ENCODE measurements at regions not wholly inside any gene's neighbourhood (a gene's known extent, or its start where the extent isn't known, plus 50 kb on each side); places are given as distances from the start of the nearest gene placed in this dataset.
"Not testable (repeated sequence)": the region's sequence is repeated elsewhere in the genome, so short reads cannot be mapped to it uniquely, and the experiment has no call there.

DNA sequence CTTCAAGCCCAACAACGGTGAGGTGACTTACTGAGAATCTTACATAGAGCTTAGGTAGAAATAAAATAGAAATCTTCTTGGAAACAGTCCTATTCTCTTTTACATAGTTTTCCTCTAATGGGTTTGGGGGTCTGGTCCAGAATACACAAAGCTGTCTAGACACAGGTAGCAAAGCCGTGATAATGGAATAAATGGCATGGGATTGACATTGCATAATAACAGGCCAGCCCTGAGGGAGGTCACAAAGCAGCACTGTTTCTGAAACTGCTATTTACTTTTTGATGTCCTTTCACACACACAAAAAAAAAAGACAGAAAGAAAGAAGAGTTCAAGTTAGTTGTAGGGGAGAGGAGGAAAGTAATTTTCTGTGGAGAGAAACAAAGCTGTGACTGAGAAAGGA, 364.8 kb upstream of the SORCS1 start:
- DNase-seq: no peak
- Histone ChIP-seq H3K9me3 (no peaks in the 10 kb centered on the region), H3K27me3 (no peaks in the 10 kb centered on the region), H3K27ac (no peak overlapping the region), H3K4me1 (no peaks in the 10 kb centered on the region), H3K4me3 (no peak overlapping the region), H3K36me3 (no peaks in the 10 kb centered on the region)
- ATAC-seq (ENCODE audit: low FRiP score in 2 of 2): no peak
- no peak for TF ChIP-seq EP300 (IDR thresholded peaks at IDR 0.05)
- TF ChIP-seq, protein P1, sequence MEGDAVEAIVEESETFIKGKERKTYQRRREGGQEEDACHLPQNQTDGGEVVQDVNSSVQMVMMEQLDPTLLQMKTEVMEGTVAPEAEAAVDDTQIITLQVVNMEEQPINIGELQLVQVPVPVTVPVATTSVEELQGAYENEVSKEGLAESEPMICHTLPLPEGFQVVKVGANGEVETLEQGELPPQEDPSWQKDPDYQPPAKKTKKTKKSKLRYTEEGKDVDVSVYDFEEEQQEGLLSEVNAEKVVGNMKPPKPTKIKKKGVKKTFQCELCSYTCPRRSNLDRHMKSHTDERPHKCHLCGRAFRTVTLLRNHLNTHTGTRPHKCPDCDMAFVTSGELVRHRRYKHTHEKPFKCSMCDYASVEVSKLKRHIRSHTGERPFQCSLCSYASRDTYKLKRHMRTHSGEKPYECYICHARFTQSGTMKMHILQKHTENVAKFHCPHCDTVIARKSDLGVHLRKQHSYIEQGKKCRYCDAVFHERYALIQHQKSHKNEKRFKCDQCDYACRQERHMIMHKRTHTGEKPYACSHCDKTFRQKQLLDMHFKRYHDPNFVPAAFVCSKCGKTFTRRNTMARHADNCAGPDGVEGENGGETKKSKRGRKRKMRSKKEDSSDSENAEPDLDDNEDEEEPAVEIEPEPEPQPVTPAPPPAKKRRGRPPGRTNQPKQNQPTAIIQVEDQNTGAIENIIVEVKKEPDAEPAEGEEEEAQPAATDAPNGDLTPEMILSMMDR (IDR thresholded peaks at IDR 0.05): no peak
- TF ChIP-seq POLR2A (IDR thresholded peaks at IDR 0.05): no peak
- WGBS, 2 donors: 79 to 86% methylated on average over 2 of the region's 2 CpGs

DNA sequence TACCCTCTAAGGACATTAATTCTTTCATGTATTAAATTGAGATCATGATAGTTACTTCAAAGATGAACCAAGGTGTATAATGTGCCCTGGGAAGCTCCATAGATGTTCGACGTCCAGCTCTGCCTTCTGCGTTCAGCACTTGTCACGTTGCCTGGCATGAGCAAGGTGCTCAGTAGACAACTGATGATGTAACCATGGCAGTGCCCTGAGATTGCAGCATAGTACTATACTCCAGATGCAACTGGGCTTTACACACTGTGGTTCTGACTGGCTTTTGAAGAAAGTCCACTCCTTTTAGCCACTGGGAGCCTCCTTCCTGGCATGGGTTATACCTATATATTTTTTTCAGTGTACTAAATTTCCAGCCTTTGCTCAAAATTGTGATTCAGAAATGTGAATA, 355.8 kb upstream of the SORCS1 start:
- 87 to 92% methylated on average over 4 of the region's 4 CpGs for WGBS, 2 donors
- Histone ChIP-seq H3K4me1 (no peaks in the 10 kb centered on the region), H3K27me3 (no peaks in the 10 kb centered on the region), H3K27ac (no peak overlapping the region), H3K4me3 (no peak overlapping the region), H3K36me3 (no peaks in the 10 kb centered on the region), H3K9me3 (no peaks in the 10 kb centered on the region)
- no peak for TF ChIP-seq POLR2A (IDR thresholded peaks at IDR 0.05)
- TF ChIP-seq, protein P1 (IDR thresholded peaks at IDR 0.05): no peak
- no peak for TF ChIP-seq POLR2AphosphoS5 (IDR thresholded peaks at IDR 0.05)
- TF ChIP-seq EP300 (IDR thresholded peaks at IDR 0.05): no peak
- ATAC-seq (ENCODE audit: low FRiP score in 2 of 2): no peak
- DNase-seq: no peak

DNA sequence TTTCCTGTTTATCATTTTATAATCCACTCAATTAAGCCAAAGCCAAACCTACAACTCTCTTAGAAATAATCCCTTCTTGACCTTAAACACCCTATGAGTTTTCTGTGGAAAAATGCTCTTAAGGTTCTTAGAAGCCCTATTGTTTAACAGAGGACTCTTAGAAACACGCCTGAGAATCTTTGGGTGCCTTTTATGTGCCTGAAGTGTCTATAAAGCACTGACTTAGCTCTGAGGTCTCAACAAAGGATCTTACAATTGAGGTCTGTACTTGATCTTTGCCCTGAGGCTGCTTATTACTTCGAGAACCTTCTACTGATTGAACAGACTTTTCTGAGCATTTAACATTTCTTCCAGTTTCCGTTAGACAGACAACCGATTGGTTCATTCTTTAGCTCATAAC, 353.3 kb upstream of the SORCS1 start:
- no peak overlapping the region for H3K27ac ChIP-seq
- 62 to 67% methylated on average over 4 of the region's 4 CpGs for WGBS, 2 donors
- no peaks in the 10 kb centered on the region for H3K9me3 ChIP-seq
- TF ChIP-seq POLR2A (IDR thresholded peaks at IDR 0.05): no peak
- TF ChIP-seq, protein P1 (IDR thresholded peaks at IDR 0.05): no peak
- no peak for TF ChIP-seq POLR2AphosphoS5 (IDR thresholded peaks at IDR 0.05)
- no peak for TF ChIP-seq EP300 (IDR thresholded peaks at IDR 0.05)
- ATAC-seq (ENCODE audit: low FRiP score in 2 of 2) (no peak), DNase-seq (no peak)
- H3K4me3 ChIP-seq: no peak overlapping the region
- H3K36me3 ChIP-seq: no peaks in the 10 kb centered on the region
- H3K4me1 ChIP-seq: no peaks in the 10 kb centered on the region
- no peaks in the 10 kb centered on the region for H3K27me3 ChIP-seq

DNA sequence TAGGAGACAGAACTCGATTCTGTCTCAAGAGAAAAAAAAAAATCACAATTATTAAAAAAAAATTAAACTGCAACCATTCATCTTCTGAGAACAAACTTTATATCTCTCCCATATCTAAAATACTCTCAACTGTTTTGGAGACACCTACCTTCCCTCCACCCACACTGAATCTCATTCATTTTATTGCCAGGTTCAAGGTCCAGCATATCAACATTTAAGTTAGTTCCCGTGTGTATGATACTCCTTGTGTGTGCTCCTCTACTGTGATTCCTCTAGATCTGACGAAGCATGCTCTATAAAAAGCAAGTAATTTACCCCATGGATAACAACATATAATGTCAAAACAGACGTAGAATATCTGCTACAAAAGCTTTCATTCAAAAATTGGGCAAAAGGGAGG, 351.8 kb upstream of the SORCS1 start:
- Histone ChIP-seq H3K27me3 (no peaks in the 10 kb centered on the region), H3K9me3 (no peaks in the 10 kb centered on the region), H3K4me3 (no peak overlapping the region), H3K27ac (no peak overlapping the region), H3K36me3 (no peaks in the 10 kb centered on the region), H3K4me1 (no peaks in the 10 kb centered on the region)
- WGBS, 2 donors: 72 to 79% methylated on average over 4 of the region's 4 CpGs
- DNase-seq (no peak), ATAC-seq (ENCODE audit: low FRiP score in 2 of 2) (no peak)
- TF ChIP-seq, protein P1 (IDR thresholded peaks at IDR 0.05): no peak
- TF ChIP-seq POLR2AphosphoS5 (IDR thresholded peaks at IDR 0.05) (no peak), POLR2A (IDR thresholded peaks at IDR 0.05) (no peak), EP300 (IDR thresholded peaks at IDR 0.05) (no peak)

DNA sequence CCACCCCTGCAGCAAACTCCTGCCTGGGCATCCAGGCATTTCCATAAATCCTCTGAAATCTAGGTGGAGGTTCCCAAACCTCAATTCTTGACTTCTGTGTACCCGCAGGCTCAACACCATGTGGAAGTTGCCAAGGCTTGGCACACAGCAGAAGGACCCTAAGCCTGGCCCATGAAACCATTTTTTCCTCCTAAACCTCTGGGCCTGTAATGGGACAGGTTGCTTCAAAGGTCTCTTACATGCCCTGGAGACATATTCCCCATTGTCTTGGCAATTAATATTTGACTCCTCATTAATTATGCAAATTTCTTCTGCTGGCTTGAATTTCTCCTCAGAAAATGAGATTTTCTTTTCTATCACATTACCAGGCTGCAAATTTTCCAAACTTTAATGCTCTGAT, 339.5 kb upstream of the SORCS1 start:
- H3K9me3 ChIP-seq; DNase-seq; H3K4me3 ChIP-seq; ATAC-seq (ENCODE audit: low FRiP score in 2 of 2); H3K4me1 ChIP-seq; H3K36me3 ChIP-seq; H3K27ac ChIP-seq; H3K27me3 ChIP-seq: not testable (repeated sequence)
- WGBS, 2 donors: 43% methylated on average over 1 of the region's 1 CpG; no CpG with 5 or more reads in 1 of the 2 donors

Measured in upper lobe of left lung (tissue), 6 donors.